B cell (primary cell): ENCODE measurements at regions not wholly inside any gene's neighbourhood (a gene's known extent, or its start where the extent isn't known, plus 50 kb on each side); places are given as distances from the start of the nearest gene placed in this dataset.

Source experiments
- ATAC-seq: fragments of 200-7000 bp; cut with Tn5 transposase; one replicate; pipeline ENCODE4 v1.10.0; 2021; ENCODE audit warnings: low read depth, mild to moderate bottlenecking, moderate number of reproducible peaks, moderate library complexity
- CTCF ChIA-PET: fragments of 350-600 bp; sonication (Branson Sonifier 250); formaldehyde crosslinking; loops from one replicate; lab custom pipeline; 2021; ENCODE audit warnings: antibody characterized with exemption, inconsistent platforms; lab: Charles Lee
- POLR2A ChIA-PET: fragments of 350-600 bp; sonication (Branson Sonifier 250); formaldehyde crosslinking; loops from one replicate; lab custom pipeline; 2021; ENCODE audit warnings: antibody characterized with exemption; lab: Charles Lee
- DNase-seq: peaks from one replicate; pipeline ENCODE4 v3.0.0; 2013
- H2AFZ ChIP-seq: 2 replicates; pipeline ENCODE4 v1.6.1; 2012; ENCODE audit warnings: mild to moderate bottlenecking, low read depth, low read length; ENCODE audit not compliant: insufficient read depth, poor library complexity, severe bottlenecking
- H3K27ac ChIP-seq, 2 donors: 1 replicate in 1 of 2; 2 replicates in 1 of 2; pipeline ENCODE4 v1.5.1; 2012 to 2013; ENCODE audit warnings: low read length in 2 of 2, mild to moderate bottlenecking in 2 of 2, moderate library complexity in 1 of 2
- H3K27me3 ChIP-seq, 4 experiments: fragments of 200-600 bp in 1 of 4; sonication (generic) in 1 of 4; replicated peaks in 1 of 4; 1 replicate in 2 of 4; 2 replicates in 2 of 4; pipeline versions ENCODE4 v1.6.1 to v1.7.0; 2013 to 2016; ENCODE audit warnings: low read length in 3 of 4, mild to moderate bottlenecking in 2 of 4, mixed read lengths in 1 of 4, moderate library complexity in 1 of 4; ENCODE audit not compliant: insufficient read depth in 4 of 4, control insufficient read depth in 3 of 4; ENCODE audit errors: control extremely low read depth in 1 of 4
- H3K36me3 ChIP-seq, 2 experiments: replicated peaks in 1 of 2; 1 replicate in 1 of 2; 2 replicates in 1 of 2; pipeline versions ENCODE4 v1.6.1 to v1.7.1; 2013; ENCODE audit warnings: low read length in 1 of 2; ENCODE audit not compliant: insufficient read depth in 2 of 2, control insufficient read depth in 1 of 2; ENCODE audit errors: control extremely low read depth in 1 of 2, extremely low read depth in 1 of 2
- H3K4me1 ChIP-seq, 2 donors: fragments of 200-600 bp in 1 of 2; sonication (generic) in 1 of 2; 1 replicate in 1 of 2; 2 replicates in 1 of 2; pipeline versions ENCODE4 v1.5.1 to v1.6.1; 2013 to 2017; ENCODE audit warnings: low read length in 2 of 2; ENCODE audit not compliant: control insufficient read depth in 2 of 2, insufficient read depth in 2 of 2
- H3K4me2 ChIP-seq: replicated peaks from 2 replicates; pipeline ENCODE3; 2012; ENCODE audit warnings: mild to moderate bottlenecking, low read depth, low read length; ENCODE audit not compliant: poor library complexity, severe bottlenecking
- H3K4me3 ChIP-seq, 5 experiments: fragments of 200-600 bp in 1 of 5; sonication (generic) in 1 of 5; 1 replicate in 3 of 5; 2 replicates in 2 of 5; pipeline versions ENCODE4 v1.5.1 to v1.7.0; 2011 to 2016; ENCODE audit warnings: low read length in 4 of 5, mild to moderate bottlenecking in 4 of 5, low read depth in 2 of 5, control low read depth in 1 of 5, moderate library complexity in 1 of 5; ENCODE audit not compliant: insufficient read depth in 1 of 5; ENCODE audit errors: control extremely low read depth in 1 of 5, extremely low read depth in 1 of 5
- H3K79me2 ChIP-seq: fragments of 200-600 bp; sonication (generic); one replicate; pipeline ENCODE4 v1.6.0; 2016; ENCODE audit warnings: low read length; ENCODE audit not compliant: control insufficient read depth, insufficient read depth
- H3K9ac ChIP-seq: fragments of 200-600 bp; sonication (generic); 2 replicates; pipeline ENCODE4 v1.6.1; 2017; ENCODE audit warnings: mild to moderate bottlenecking, low read length, moderate library complexity
- H3K9me3 ChIP-seq, 3 donors: one replicate each; pipeline versions ENCODE4 v1.6.1 to v1.7.1; 2013; ENCODE audit warnings: low read length in 2 of 3; ENCODE audit not compliant: control insufficient read depth in 2 of 3, insufficient read depth in 1 of 3; ENCODE audit errors: control extremely low read depth in 1 of 3
- H4K20me1 ChIP-seq: 2 replicates; pipeline ENCODE4 v1.6.0; 2012; ENCODE audit warnings: mild to moderate bottlenecking, low read length; ENCODE audit not compliant: insufficient read depth, control insufficient read depth, poor library complexity, severe bottlenecking
- H3K27ac Mint-ChIP-seq: one replicate; pipeline ENCODE4 v1.8.0; 2021; ENCODE audit warnings: mixed read lengths
- H3K27me3 Mint-ChIP-seq: one replicate; pipeline ENCODE4 v1.8.0; 2021; ENCODE audit warnings: mixed read lengths
- H3K4me1 Mint-ChIP-seq: one replicate; pipeline ENCODE4 v1.8.0; 2021; ENCODE audit warnings: mixed read lengths
- H3K4me3 Mint-ChIP-seq: one replicate; pipeline ENCODE4 v1.8.0; 2021; ENCODE audit warnings: mixed read lengths
- H3K9me3 Mint-ChIP-seq: one replicate; pipeline ENCODE4 v1.8.0; 2022; ENCODE audit warnings: mixed read lengths; ENCODE audit not compliant: insufficient read depth
- EZH2 ChIP-seq: IDR thresholded peaks from 2 replicates; pipeline ENCODE4 v1.6.1; 2012; ENCODE audit warnings: borderline replicate concordance, low read depth, mild to moderate bottlenecking, moderate library complexity, low read length; ENCODE audit not compliant: insufficient read depth, poor library complexity, severe bottlenecking
- WGBS: methylation state at CpG from one replicate; pipeline ENCODE4 v1.1.5; 2013; ENCODE audit warnings: missing lambda C conversion rate; ENCODE audit not compliant: insufficient coverage; 5-methylcytosine and 5-hydroxymethylcytosine counted together
- intact Hi-C: fragments of 100-400 bp; cut with micrococcal nuclease; formaldehyde crosslinking; loops from one replicate; pipeline ENCODE4 v1.10.0; 2022
- TF ChIP-seq, protein P1 (sequence below): fragments of 200-600 bp; IDR thresholded peaks from one replicate; pipeline ENCODE4 v1.8.0; 2022; ENCODE audit warnings: antibody characterized with exemption, mild to moderate bottlenecking

DNA sequence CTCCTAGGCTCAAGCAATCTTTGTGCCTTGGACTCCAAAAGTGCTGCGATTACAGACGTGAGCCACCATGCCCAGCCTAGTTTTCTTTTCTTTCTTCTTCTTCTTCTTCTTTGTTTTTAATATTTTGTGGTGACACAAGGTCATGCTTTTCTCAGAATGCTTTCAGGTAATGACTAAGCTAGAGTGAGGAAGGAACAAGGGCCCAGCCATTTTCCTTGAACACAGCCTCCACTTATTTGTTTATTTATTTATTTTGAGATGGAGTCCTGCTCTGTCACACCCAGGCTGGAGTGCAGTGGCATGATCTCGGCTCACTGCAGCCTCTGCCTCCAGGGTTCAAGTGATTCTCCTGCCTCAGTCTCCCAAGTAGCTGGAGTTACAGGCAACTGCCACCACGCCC is 74.3 kb upstream of the ST3GAL5 start:
- Histone ChIP-seq H3K36me3 (no peaks in the 10 kb centered on the region), H3K27me3 (no peaks in the 10 kb centered on the region), H3K27ac (no peak overlapping the region), H3K9ac (no peak overlapping the region), H3K79me2 (no peaks in the 10 kb centered on the region), H3K4me1 (no peaks in the 10 kb centered on the region), H2AFZ (no peak overlapping the region), H3K9me3 (peaks cover 0 to 23% (median 8%) of the 10 kb centered on the region in 3 donors), H3K4me3 (no peak overlapping the region), H4K20me1 (no peaks in the 10 kb centered on the region), H3K4me2 (no peak overlapping the region)
- Mint-ChIP-seq H3K27me3 (no peaks in the 10 kb centered on the region), H3K4me3 (no peak overlapping the region), H3K9me3 (no peaks in the 10 kb centered on the region), H3K4me1 (no peaks in the 10 kb centered on the region), H3K27ac (no peak overlapping the region)
- no peak for TF ChIP-seq EZH2
- TF ChIP-seq, protein P1, sequence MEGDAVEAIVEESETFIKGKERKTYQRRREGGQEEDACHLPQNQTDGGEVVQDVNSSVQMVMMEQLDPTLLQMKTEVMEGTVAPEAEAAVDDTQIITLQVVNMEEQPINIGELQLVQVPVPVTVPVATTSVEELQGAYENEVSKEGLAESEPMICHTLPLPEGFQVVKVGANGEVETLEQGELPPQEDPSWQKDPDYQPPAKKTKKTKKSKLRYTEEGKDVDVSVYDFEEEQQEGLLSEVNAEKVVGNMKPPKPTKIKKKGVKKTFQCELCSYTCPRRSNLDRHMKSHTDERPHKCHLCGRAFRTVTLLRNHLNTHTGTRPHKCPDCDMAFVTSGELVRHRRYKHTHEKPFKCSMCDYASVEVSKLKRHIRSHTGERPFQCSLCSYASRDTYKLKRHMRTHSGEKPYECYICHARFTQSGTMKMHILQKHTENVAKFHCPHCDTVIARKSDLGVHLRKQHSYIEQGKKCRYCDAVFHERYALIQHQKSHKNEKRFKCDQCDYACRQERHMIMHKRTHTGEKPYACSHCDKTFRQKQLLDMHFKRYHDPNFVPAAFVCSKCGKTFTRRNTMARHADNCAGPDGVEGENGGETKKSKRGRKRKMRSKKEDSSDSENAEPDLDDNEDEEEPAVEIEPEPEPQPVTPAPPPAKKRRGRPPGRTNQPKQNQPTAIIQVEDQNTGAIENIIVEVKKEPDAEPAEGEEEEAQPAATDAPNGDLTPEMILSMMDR = no peak
- CTCF ChIA-PET = no interaction called here
- POLR2A ChIA-PET = no interaction called here
- 100% methylated on average over 1 of the region's 4 CpGs for WGBS
- ATAC-seq = no peak
- intact Hi-C loops = no loop called here
- DNase-seq = no peak

DNA sequence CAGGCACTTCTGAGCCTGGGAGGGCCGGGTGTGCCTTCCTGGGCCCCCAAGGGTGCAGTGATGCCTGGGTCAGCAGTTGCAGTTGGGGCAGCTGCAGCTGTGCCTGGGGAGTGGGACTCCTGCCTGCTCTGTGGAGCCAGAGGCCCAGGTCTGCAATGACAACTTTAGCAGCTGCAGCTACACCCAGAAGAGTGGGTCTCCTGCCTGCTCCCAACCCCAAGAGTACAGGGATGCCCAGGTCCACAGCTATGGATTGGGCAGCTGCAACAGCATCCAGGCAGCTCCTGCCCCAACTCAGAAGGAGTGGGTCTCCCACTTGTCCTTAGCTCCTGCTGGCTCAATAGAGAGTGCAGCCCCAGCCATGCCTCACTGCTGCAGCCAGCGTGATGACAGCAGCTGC is 73.0 kb upstream of the ST3GAL5 start:
- Histone ChIP-seq H3K36me3 (no peaks in the 10 kb centered on the region), H3K9ac (no peak overlapping the region), H3K79me2 (no peaks in the 10 kb centered on the region), H3K27ac (no peak overlapping the region), H4K20me1 (no peaks in the 10 kb centered on the region), H3K4me1 (no peaks in the 10 kb centered on the region), H2AFZ (no peak overlapping the region), H3K4me3 (no peak overlapping the region), H3K27me3 (no peaks in the 10 kb centered on the region), H3K4me2 (no peak overlapping the region), H3K9me3 (peaks cover 0 to 23% (median 8%) of the 10 kb centered on the region in 3 donors)
- CTCF ChIA-PET = no interaction called here
- TF ChIP-seq, protein P1 = no peak
- TF ChIP-seq EZH2 = no peak
- ATAC-seq (no peak), DNase-seq (no peak)
- intact Hi-C loops = no loop called here
- Mint-ChIP-seq H3K4me3 (no peak overlapping the region), H3K4me1 (no peaks in the 10 kb centered on the region), H3K27me3 (no peaks in the 10 kb centered on the region), H3K27ac (no peak overlapping the region), H3K9me3 (no peaks in the 10 kb centered on the region)
- POLR2A ChIA-PET = no interaction called here
- 100% methylated on average over 1 of the region's 2 CpGs for WGBS
